ENCODE measurements at regions not wholly inside any gene's neighbourhood (a gene's known extent, or its start where the extent isn't known, plus 50 kb on each side); places are given as distances from the start of the nearest gene placed in this dataset.

- ChIA-PET POLR2A (no interaction called here), CTCF (no interaction called here)
- Histone ChIP-seq H3K27me3 (ENCODE audit: control insufficient read depth, insufficient read depth, low read length) (no peaks in the 10 kb centered on the region), H3K4me3 (ENCODE audit: low read depth, low read length) (no peak overlapping the region), H3K9me3 (ENCODE audit: control insufficient read depth, insufficient read depth, low read length) (peaks cover 6% of the 10 kb centered on the region; the same call in 1 of the 2 replicates), H3K27ac (ENCODE audit: low read depth, low read length) (no peak overlapping the region)
- no peak for TF ChIP-seq CTCF (IDR thresholded peaks at IDR 0.05; ENCODE audit: low read depth, low read length)
- no peak for DNase-seq (ENCODE audit: low read depth, low spot score)
Measured at GRCh38 chr12:33551006-33551405, 111.4 kb upstream of the SYT10 start.

GRCh38 chr12:33555128-33555527 is 115.5 kb upstream of the SYT10 start:
- H3K9me3 ChIP-seq (ENCODE audit: control insufficient read depth, insufficient read depth, low read length) = peaks cover 10% of the 10 kb centered on the region; the same call in 1 of the 2 replicates
- ChIA-PET CTCF (no interaction called here), POLR2A (no interaction called here)
- H3K27ac ChIP-seq (ENCODE audit: low read depth, low read length) = no peak overlapping the region
- no peaks in the 10 kb centered on the region for H3K27me3 ChIP-seq (ENCODE audit: control insufficient read depth, insufficient read depth, low read length)
- TF ChIP-seq CTCF (IDR thresholded peaks at IDR 0.05; ENCODE audit: low read depth, low read length) = no peak
- H3K4me3 ChIP-seq (ENCODE audit: low read depth, low read length) = no peak overlapping the region
- DNase-seq (ENCODE audit: low read depth, low spot score) = no peak

- Histone ChIP-seq H3K4me3 (ENCODE audit: low read depth, low read length) (no peak overlapping the region), H3K27ac (ENCODE audit: low read depth, low read length) (no peak overlapping the region), H3K9me3 (ENCODE audit: control insufficient read depth, insufficient read depth, low read length) (peaks cover 15% of the 10 kb centered on the region; the same call in 1 of the 2 replicates), H3K27me3 (ENCODE audit: control insufficient read depth, insufficient read depth, low read length) (no peaks in the 10 kb centered on the region)
- ChIA-PET CTCF (no interaction called here), POLR2A (no interaction called here)
- DNase-seq (ENCODE audit: low read depth, low spot score) = no peak
- TF ChIP-seq CTCF (IDR thresholded peaks at IDR 0.05; ENCODE audit: low read depth, low read length) = no peak
Measured at GRCh38 chr12:33560653-33561208, 121.1 kb upstream of the SYT10 start.

GRCh38 chr12:33562401-33562800 is 122.8 kb upstream of the SYT10 start:
- ChIA-PET POLR2A (no interaction called here), CTCF (no interaction called here)
- Histone ChIP-seq H3K27me3 (ENCODE audit: control insufficient read depth, insufficient read depth, low read length) (no peaks in the 10 kb centered on the region), H3K27ac (ENCODE audit: low read depth, low read length) (no peak overlapping the region), H3K4me3 (ENCODE audit: low read depth, low read length) (no peak overlapping the region), H3K9me3 (ENCODE audit: control insufficient read depth, insufficient read depth, low read length) (peaks cover 11% of the 10 kb centered on the region; the same call in 1 of the 2 replicates)
- no peak for TF ChIP-seq CTCF (IDR thresholded peaks at IDR 0.05; ENCODE audit: low read depth, low read length)
- DNase-seq (ENCODE audit: low read depth, low spot score) = no peak

- Histone ChIP-seq H3K27ac (ENCODE audit: low read depth, low read length) (no peak overlapping the region), H3K4me3 (ENCODE audit: low read depth, low read length) (no peak overlapping the region), H3K27me3 (ENCODE audit: control insufficient read depth, insufficient read depth, low read length) (no peaks in the 10 kb centered on the region), H3K9me3 (ENCODE audit: control insufficient read depth, insufficient read depth, low read length) (peaks cover 5% of the 10 kb centered on the region; the same call in 1 of the 2 replicates)
- POLR2A ChIA-PET = no interaction called here
- TF ChIP-seq CTCF (IDR thresholded peaks at IDR 0.05; ENCODE audit: low read depth, low read length) = no peak
- CTCF ChIA-PET = no interaction called here
- DNase-seq (ENCODE audit: low read depth, low spot score) = no peak
Measured at GRCh38 chr12:33566403-33566802, 126.8 kb upstream of the SYT10 start.
